HG02973 (cell line): ENCODE measurements at regions not wholly inside any gene's neighbourhood (a gene's known extent, or its start where the extent isn't known, plus 50 kb on each side); places are given as distances from the start of the nearest gene placed in this dataset.

Experiments
- ATAC-seq: cut with Tn5 transposase; IDR thresholded peaks from one replicate; pipeline ENCODE4 v1.9.1; 2021; ENCODE audit warnings: moderate library complexity; ENCODE audit not compliant: unreplicated experiment

DNA sequence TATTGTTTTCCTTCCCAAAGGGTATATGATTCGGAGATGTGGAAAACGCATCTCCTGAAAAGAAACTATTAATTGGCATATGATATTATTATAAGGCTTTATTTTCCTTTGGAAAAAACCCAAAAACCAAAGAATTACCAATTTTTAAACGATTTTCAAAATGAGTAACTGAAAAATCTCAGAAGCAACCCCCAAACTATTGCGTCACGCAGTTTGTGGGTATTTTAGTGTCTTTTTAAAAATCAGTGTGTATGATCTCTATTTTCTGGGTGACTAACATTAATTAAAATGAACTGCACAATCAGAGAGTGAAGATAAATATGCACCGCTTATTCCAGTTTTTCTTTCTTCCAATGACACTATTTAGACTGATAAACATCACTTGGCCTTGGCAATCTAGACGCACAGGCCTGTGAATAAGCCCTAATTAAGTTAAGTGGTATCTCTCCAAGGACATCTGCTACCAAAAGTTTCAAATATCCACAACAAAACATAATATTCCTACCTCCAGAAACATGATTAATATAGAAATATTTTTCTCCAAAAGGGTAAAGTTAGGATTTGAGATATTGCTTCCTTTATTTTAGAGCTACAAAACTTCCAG is 511.5 kb upstream of the FAM241A start:
- ATAC-seq: no peak

DNA sequence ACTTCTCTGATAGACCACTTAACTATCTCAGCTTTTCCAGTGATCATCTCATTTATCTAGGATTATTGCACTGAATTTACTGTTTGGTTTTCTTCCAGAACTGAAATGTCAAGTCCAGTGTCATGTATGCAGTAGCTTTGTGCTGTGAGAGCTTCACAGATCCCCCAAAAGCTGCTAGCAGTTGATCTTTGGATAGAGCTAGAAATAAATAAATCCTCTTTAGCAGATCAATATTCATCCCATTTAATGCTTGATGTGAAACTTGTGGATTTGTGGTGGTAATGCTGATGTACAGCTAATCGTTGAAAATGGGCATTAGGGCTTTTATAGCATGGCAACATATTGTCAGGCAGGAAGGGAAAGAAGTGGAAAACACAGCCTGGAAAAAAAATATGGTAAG is 509.6 kb upstream of the FAM241A start:
- ATAC-seq: no peak

- ATAC-seq: no peak
Observed at GRCh38 chr4:111636961-111637585, 508.2 kb upstream of the FAM241A start.

GRCh38 chr4:111639120-111639690 is 506.0 kb upstream of the FAM241A start:
- ATAC-seq: no peak

DNA sequence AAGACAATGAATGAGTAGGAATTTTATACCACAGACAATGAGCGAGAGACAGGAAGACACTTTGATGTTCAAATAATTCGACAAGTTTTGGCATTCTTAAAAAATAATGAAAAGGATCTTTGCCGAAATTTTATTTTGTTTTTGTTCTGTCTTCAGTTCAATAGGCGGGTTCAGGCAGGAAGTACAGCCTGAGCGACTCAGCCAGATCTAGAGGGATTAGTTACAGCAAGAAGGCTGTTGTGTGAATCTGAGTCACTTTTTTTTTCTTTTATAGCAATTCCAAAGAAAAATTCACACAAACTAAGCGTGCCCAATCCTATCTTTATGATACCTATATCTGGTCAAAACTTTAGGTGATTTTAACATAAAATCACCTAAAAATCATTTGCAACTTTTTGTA is 505.4 kb upstream of the FAM241A start:
- no peak for ATAC-seq

GRCh38 chr4:111641813-111642579 is 503.3 kb upstream of the FAM241A start:
- peak; percentile 98 for ATAC-seq

DNA sequence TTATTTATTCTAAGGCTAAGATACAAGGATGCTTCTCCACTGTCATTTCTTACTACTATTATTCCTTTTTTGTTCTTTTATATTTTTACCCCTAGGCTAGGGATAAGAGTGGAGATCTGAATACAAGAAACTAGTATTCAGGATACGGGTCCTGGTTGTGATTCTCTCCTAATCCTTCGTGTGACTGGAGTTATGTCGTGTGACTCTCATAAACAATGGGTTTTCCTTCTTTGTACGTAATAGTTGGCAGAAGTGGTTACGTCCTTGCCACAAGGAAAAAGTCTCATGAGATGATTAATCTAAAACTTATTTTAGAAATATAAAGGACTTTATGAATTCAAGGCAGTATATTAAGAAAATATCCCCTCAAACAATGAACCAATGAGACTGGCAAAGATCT is 497.2 kb upstream of the FAM241A start:
- ATAC-seq: no peak

- ATAC-seq: no peak
Observed at GRCh38 chr4:111649308-111649707, 495.9 kb upstream of the FAM241A start.

- no peak for ATAC-seq
Observed at GRCh38 chr4:111650146-111650545, 495.1 kb upstream of the FAM241A start.

- ATAC-seq: no peak
Observed at GRCh38 chr4:111650674-111651086, 494.6 kb upstream of the FAM241A start.

- ATAC-seq: no peak
Observed at GRCh38 chr4:111652236-111652635, 493.0 kb upstream of the FAM241A start.

DNA sequence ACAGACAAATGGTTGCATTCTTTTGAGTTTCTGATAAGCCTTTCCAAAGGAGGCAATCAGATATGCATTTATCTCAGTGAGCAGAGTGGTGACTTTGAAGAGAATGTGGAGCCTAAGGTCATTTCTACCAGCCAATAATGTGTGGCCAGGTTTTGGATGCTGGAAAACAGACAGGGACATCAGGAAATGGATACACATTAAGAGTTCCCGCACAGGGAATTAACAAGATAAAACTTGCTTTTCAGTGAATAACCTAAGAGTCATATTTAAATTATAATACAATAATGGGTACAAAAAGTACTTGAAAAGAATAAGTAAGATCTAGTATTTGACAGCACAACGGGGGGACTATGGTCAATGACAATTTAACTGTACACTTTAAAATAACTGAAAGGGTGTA is 492.3 kb upstream of the FAM241A start:
- no peak for ATAC-seq

DNA sequence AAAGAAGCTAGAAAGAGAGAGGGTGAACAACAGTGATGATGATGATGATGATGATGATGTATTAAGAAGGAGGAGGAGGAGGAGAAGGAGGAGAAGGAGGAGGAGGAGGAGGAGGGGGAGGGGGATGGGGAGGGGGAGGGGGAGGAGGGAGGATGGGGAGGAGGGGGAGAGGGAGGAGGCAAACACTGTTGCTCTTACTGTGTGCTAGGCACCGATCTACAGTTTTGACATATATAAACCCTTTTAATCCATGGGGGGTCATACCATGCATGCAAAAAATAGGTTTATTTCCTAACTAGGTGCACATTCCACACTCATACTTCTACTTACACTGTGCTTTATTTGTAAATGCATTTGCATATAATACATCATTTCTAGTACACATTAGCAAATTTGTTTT is 482.8 kb upstream of the FAM241A start:
- no peak for ATAC-seq

- no peak for ATAC-seq
Observed at GRCh38 chr4:111664308-111664945, 480.8 kb upstream of the FAM241A start.

GRCh38 chr4:111666826-111667360 is 478.4 kb upstream of the FAM241A start:
- no peak for ATAC-seq

GRCh38 chr4:111671756-111672155 is 473.5 kb upstream of the FAM241A start:
- no peak for ATAC-seq

- ATAC-seq: no peak
Observed at GRCh38 chr4:111675746-111676145, 469.5 kb upstream of the FAM241A start.

DNA sequence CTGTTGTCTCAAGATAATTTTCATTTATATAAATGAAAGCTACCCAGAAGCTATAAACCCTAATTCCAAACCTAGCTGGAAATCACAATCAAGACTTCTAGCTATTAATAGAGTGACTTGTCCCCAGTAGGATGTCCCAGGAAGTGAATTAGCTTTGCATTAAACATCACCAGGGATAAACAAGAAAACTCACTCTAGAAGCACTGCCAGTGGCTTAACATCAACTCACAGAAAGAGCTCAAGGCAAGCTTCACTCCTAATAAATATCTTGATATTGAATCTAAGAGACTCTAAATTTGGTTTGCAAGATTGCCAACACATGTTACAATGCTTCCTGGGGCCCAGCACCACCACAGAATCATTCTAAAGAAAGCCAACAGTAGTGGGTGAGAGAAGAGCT is 468.7 kb upstream of the FAM241A start:
- no peak for ATAC-seq

- ATAC-seq: no peak
Observed at GRCh38 chr4:111678479-111678878, 466.8 kb upstream of the FAM241A start.

DNA sequence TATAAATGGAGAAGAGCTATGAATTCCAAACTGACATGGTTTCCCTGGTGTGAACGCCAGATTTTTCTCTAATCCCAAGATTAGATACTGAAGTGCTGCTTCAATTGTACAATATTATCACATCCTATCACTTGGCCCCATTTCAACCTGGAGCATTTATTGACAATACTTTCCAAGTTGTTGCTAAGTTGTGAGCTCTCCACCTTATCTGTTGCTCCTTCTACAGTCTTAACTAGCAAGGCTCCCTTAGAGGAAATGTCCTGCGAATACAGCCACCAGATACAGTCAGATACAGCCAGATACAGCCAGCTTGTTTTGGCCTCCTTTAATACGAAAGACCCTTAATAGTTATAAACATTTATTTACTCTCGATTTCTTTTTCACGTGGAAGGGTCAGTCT is 466.3 kb upstream of the FAM241A start:
- ATAC-seq: no peak

GRCh38 chr4:111681270-111681669 is 464.0 kb upstream of the FAM241A start:
- ATAC-seq: no peak
